ENCODE measurements at regions not wholly inside any gene's neighbourhood (a gene's known extent, or its start where the extent isn't known, plus 50 kb on each side); places are given as distances from the start of the nearest gene placed in this dataset.

DNA sequence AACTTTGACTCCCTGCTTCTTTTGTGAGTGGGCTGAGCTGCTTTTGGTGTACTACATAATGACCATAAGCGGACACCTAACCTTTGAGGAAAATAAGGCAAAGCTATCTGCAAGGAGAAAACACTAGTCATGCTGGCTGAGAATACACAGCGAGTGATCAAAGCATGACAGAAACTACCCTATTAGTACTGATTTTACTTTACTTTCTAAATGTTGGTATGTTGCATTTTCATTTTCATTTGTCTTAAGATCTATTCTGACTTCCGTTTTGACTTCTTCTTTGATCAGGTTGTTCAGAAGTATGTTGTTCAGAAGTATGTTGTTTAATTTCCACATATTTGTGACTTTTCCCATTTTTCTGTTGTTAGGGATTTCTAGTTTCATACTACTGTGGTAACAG, 361.1 kb downstream of the TRAM1L1 start:
- TF ChIP-seq, protein P1, sequence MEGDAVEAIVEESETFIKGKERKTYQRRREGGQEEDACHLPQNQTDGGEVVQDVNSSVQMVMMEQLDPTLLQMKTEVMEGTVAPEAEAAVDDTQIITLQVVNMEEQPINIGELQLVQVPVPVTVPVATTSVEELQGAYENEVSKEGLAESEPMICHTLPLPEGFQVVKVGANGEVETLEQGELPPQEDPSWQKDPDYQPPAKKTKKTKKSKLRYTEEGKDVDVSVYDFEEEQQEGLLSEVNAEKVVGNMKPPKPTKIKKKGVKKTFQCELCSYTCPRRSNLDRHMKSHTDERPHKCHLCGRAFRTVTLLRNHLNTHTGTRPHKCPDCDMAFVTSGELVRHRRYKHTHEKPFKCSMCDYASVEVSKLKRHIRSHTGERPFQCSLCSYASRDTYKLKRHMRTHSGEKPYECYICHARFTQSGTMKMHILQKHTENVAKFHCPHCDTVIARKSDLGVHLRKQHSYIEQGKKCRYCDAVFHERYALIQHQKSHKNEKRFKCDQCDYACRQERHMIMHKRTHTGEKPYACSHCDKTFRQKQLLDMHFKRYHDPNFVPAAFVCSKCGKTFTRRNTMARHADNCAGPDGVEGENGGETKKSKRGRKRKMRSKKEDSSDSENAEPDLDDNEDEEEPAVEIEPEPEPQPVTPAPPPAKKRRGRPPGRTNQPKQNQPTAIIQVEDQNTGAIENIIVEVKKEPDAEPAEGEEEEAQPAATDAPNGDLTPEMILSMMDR (IDR thresholded peaks at IDR 0.05) = no peak
- no peak for TF ChIP-seq POLR2A (IDR thresholded peaks at IDR 0.05)
